K562 (cell line): ENCODE measurements at regions not wholly inside any gene's neighbourhood (a gene's known extent, or its start where the extent isn't known, plus 50 kb on each side); places are given as distances from the start of the nearest gene placed in this dataset.

Experiments
- ATAC-seq: fragments of 200-7000 bp; cut with Tn5 transposase; 3 replicates; pipeline ENCODE4 v1.9.1; 2020; ENCODE audit warnings: moderate library complexity
- BruUV-seq: library from RNA; stranded (reverse); fragments of 400-500 nt; replicated peaks from 2 replicates; lab custom pipeline; 2021; lab: Mats Ljungman, UMichigan
- CTCF ChIA-PET: fragments of 300-600 bp; formaldehyde crosslinking; extraction: SDS; loops from one replicate; lab custom pipeline; 2021; ENCODE audit warnings: low intra/inter-chr PET ratio; lab: Yijun Ruan, JAX
- POLR2A ChIA-PET: fragments of 300-600, 350-650 bp; sonication (Branson Sonifier 250); formaldehyde crosslinking; extraction: SDS; loops from one replicate; lab custom pipeline; 2021; ENCODE audit warnings: antibody characterized with exemption, inconsistent platforms; lab: Yijun Ruan, JAX
- DNase-seq, 4 experiments: peaks; one replicate each; pipeline versions ENCODE4 v3.0.0 to v3.0.0-alpha.2; 2011 to 2018; ENCODE audit warnings: low spot score in 3 of 4, mixed read lengths in 3 of 4; ENCODE audit errors: extremely low read depth in 1 of 4
- FAIRE-seq: peaks from 2 replicates; lab custom pipeline; 2011; peaks lifted over from hg19 to GRCh38; lab: Jason Lieb, UNC
- H2AFZ ChIP-seq: 2 replicates; pipeline ENCODE4 v1.6.0; 2011; ENCODE audit warnings: low read depth, low read length, control low read depth, inconsistent platforms
- H3K27ac ChIP-seq: fragments of 200-600 bp; 3 replicates; pipeline ENCODE4 v1.8.0; 2011; ENCODE audit warnings: low read depth, mild to moderate bottlenecking, control low read depth, inconsistent platforms, low read length, moderate library complexity, mixed read lengths; ENCODE audit errors: extremely low read depth
- H3K27me3 ChIP-seq, 2 experiments: fragments of 300-600 bp in 1 of 2; 2 replicates in 1 of 2; 3 replicates in 1 of 2; pipeline versions ENCODE4 v1.6.0 to v1.8.0; 2011; ENCODE audit warnings: inconsistent platforms in 2 of 2, low read length in 2 of 2, mild to moderate bottlenecking in 1 of 2, mixed read lengths in 1 of 2, moderate library complexity in 1 of 2; ENCODE audit not compliant: control insufficient read depth in 2 of 2, insufficient read depth in 2 of 2
- H3K36me3 ChIP-seq: fragments of 300-600 bp; 3 replicates; pipeline ENCODE4 v1.8.0; 2011; ENCODE audit warnings: mild to moderate bottlenecking, low read length, inconsistent platforms; ENCODE audit not compliant: control insufficient read depth, insufficient read depth
- H3K4me1 ChIP-seq, 2 experiments: fragments of 200-600 bp in 1 of 2; replicated peaks in 1 of 2; 2 replicates in 1 of 2; 3 replicates in 1 of 2; pipeline versions ENCODE4 v1.5.1 to v1.8.0; 2011; ENCODE audit warnings: inconsistent platforms in 2 of 2, low read length in 2 of 2, mild to moderate bottlenecking in 1 of 2, mixed read lengths in 1 of 2, moderate library complexity in 1 of 2; ENCODE audit not compliant: control insufficient read depth in 2 of 2, insufficient read depth in 2 of 2
- H3K4me2 ChIP-seq: 2 replicates; pipeline ENCODE4 v1.6.1; 2011; ENCODE audit warnings: low read length, control low read depth, inconsistent platforms, mixed read lengths; ENCODE audit not compliant: insufficient read depth
- H3K4me3 ChIP-seq: fragments of 200-600 bp; sonication (generic), shearing (Covaris generic); 2 replicates; pipeline ENCODE4 v1.5.1; 2016; ENCODE audit warnings: control low read depth, inconsistent platforms
- H3K79me2 ChIP-seq: fragments of 200-600 bp; 3 replicates; pipeline ENCODE4 v1.8.0; 2011; ENCODE audit warnings: low read length, inconsistent platforms; ENCODE audit not compliant: control insufficient read depth, insufficient read depth
- H3K9ac ChIP-seq, 2 experiments: 2 replicates each; pipeline versions ENCODE4 v1.6.0 to v1.6.1; 2011; ENCODE audit warnings: low read depth in 2 of 2, low read length in 2 of 2, control low read depth in 1 of 2, inconsistent platforms in 1 of 2, mild to moderate bottlenecking in 1 of 2, mixed read lengths in 1 of 2; ENCODE audit not compliant: insufficient read depth in 1 of 2
- H3K9me1 ChIP-seq: one replicate; pipeline ENCODE4 v1.6.0; 2011; ENCODE audit warnings: inconsistent platforms, mild to moderate bottlenecking, low read length, moderate library complexity; ENCODE audit not compliant: control insufficient read depth, insufficient read depth
- H3K9me3 ChIP-seq: replicated peaks from 2 replicates; pipeline ENCODE4 v1.5.1; 2011; ENCODE audit warnings: low read depth, low read length, inconsistent platforms; ENCODE audit not compliant: control insufficient read depth, insufficient read depth
- H4K20me1 ChIP-seq: replicated peaks from 2 replicates; pipeline ENCODE4 v1.6.1; 2011; ENCODE audit warnings: low read length, inconsistent platforms, mixed read lengths; ENCODE audit not compliant: control insufficient read depth, insufficient read depth
- FOSL1 ChIP-seq: fragments of 200-800 bp; sonication (Bioruptor generic); conservative IDR thresholded peaks from 2 replicates; pipeline ENCODE4 v1.6.1; 2016; ENCODE audit warnings: missing genetic modification characterization, missing compliant biosample characterization
- HOXB6 ChIP-seq: fragments of 250-450 bp; sonication (Bioruptor Pico); IDR thresholded peaks from 2 replicates; pipeline ENCODE4 v1.5.1; 2022; ENCODE audit warnings: mild to moderate bottlenecking, borderline replicate concordance
- NFRKB ChIP-seq: fragments of 450-650 bp; IDR thresholded peaks from 2 replicates; pipeline ENCODE4 v1.6.1; 2016; ENCODE audit warnings: low read depth
- SAFB2 ChIP-seq: fragments of 200-400 bp; formaldehyde crosslinking; IDR thresholded peaks from 2 replicates; pipeline ENCODE4 v1.6.1; 2018; ENCODE audit warnings: borderline replicate concordance, low read length, low read depth, moderate library complexity; ENCODE audit not compliant: severe bottlenecking
- SNRNP70 ChIP-seq: fragments of 200-400 bp; formaldehyde crosslinking; optimal IDR thresholded peaks from 2 replicates; pipeline ENCODE3; 2017; ENCODE audit warnings: low read depth, low read length
- SRSF1 ChIP-seq: fragments of 200-400 bp; formaldehyde crosslinking; IDR thresholded peaks from 2 replicates; pipeline ENCODE4 v1.6.1; 2017; ENCODE audit warnings: mild to moderate bottlenecking, low read depth, low read length, moderate library complexity
- WGBS: fragments of 100-300 bp; shearing (Covaris generic); methylation state at CpG from one replicate; pipeline ENCODE4 v1.1.6; 2016; ENCODE audit warnings: low coverage, mixed read lengths; ENCODE audit not compliant: insufficient coverage; ENCODE audit errors: missing lambda C conversion rate; 5-methylcytosine and 5-hydroxymethylcytosine counted together
- in situ Hi-C: fragments of 300-500 bp; cut with MboI; formaldehyde crosslinking; loops from 4 replicates; pipeline ENCODE4 v1.15.0; 2018; ENCODE audit warnings: inconsistent platforms, mixed read lengths
- intact Hi-C: fragments of 100-400 bp; cut with micrococcal nuclease; formaldehyde crosslinking; loops from 2 replicates; pipeline ENCODE4 v1.14.2; 2022
- TF ChIP-seq, protein P1 (sequence below): sonication (generic); formaldehyde crosslinking; IDR thresholded peaks from 2 replicates; pipeline ENCODE4 v1.8.0; 2022; ENCODE audit warnings: missing genetic modification reagents, mild to moderate bottlenecking, moderate library complexity, borderline replicate concordance
- TF ChIP-seq, protein P2 (sequence below): fragments of 450-650 bp; IDR thresholded peaks from one replicate; pipeline ENCODE4 v1.6.1; 2018; ENCODE audit warnings: mild to moderate bottlenecking, moderate library complexity; ENCODE audit not compliant: partially characterized antibody
- TF ChIP-seq, protein P3 (sequence below): fragments of 250-450 bp; sonication (Bioruptor Pico); IDR thresholded peaks from 2 replicates; pipeline ENCODE4 v1.5.0; 2020; ENCODE audit warnings: mild to moderate bottlenecking

DNA sequence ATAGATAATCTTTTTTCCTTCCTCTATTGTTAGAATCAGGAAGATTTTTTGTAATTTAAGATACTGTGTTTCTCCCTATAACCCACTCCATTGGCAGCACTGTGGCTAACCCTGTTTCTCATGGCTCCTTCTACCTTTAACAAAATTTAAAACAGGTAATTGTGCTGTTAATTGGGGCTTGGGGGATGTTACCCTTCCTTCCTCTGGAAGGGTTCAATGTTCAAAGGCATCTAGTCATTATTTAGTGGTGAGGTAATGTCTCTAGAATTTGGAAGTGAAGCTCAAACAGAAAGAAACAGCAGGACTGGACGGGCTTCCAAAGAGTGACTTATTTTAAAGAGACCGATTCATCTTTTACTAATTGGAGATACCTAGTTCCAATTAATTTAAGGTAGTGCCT lies 166.4 kb downstream of the TRIML1 start:
- Histone ChIP-seq H3K4me2 (no peak overlapping the region), H4K20me1 (no peaks in the 10 kb centered on the region), H3K9ac (no peak overlapping the region), H3K4me3 (no peak overlapping the region), H3K4me1 (no peaks in the 10 kb centered on the region), H3K36me3 (no peaks in the 10 kb centered on the region), H2AFZ (no peak overlapping the region), H3K9me1 (no peaks in the 10 kb centered on the region), H3K9me3 (no peaks in the 10 kb centered on the region), H3K79me2 (no peaks in the 10 kb centered on the region), H3K27ac (no peak overlapping the region), H3K27me3 (no peaks in the 10 kb centered on the region)
- no peak for FAIRE-seq
- WGBS, result 6% methylated on average over 2 of the region's 2 CpGs
- in situ Hi-C loops, result no loop called here
- intact Hi-C loops, result no loop called here
- BruUV-seq, result no TSS peak
- CTCF ChIA-PET, result no interaction called here
- TF ChIP-seq, protein P1, sequence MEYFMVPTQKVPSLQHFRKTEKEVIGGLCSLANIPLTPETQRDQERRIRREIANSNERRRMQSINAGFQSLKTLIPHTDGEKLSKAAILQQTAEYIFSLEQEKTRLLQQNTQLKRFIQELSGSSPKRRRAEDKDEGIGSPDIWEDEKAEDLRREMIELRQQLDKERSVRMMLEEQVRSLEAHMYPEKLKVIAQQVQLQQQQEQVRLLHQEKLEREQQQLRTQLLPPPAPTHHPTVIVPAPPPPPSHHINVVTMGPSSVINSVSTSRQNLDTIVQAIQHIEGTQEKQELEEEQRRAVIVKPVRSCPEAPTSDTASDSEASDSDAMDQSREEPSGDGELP (CRISPR knock-in tag), result no peak
- TF ChIP-seq HOXB6, result no peak
- no peak for TF ChIP-seq SAFB2
- TF ChIP-seq NFRKB, result no peak
- TF ChIP-seq, protein P2, sequence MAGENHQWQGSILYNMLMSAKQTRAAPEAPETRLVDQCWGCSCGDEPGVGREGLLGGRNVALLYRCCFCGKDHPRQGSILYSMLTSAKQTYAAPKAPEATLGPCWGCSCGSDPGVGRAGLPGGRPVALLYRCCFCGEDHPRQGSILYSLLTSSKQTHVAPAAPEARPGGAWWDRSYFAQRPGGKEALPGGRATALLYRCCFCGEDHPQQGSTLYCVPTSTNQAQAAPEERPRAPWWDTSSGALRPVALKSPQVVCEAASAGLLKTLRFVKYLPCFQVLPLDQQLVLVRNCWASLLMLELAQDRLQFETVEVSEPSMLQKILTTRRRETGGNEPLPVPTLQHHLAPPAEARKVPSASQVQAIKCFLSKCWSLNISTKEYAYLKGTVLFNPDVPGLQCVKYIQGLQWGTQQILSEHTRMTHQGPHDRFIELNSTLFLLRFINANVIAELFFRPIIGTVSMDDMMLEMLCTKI, result no peak
- TF ChIP-seq SRSF1, result no peak
- TF ChIP-seq, protein P3, sequence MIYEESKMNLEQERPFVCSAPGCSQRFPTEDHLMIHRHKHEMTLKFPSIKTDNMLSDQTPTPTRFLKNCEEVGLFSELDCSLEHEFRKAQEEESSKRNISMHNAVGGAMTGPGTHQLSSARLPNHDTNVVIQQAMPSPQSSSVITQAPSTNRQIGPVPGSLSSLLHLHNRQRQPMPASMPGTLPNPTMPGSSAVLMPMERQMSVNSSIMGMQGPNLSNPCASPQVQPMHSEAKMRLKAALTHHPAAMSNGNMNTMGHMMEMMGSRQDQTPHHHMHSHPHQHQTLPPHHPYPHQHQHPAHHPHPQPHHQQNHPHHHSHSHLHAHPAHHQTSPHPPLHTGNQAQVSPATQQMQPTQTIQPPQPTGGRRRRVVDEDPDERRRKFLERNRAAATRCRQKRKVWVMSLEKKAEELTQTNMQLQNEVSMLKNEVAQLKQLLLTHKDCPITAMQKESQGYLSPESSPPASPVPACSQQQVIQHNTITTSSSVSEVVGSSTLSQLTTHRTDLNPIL (CRISPR knock-in tag), result no peak
- no peak for TF ChIP-seq SNRNP70
- TF ChIP-seq FOSL1 (tag), result no peak
- DNase-seq, result no peak
- POLR2A ChIA-PET, result no interaction called here
- ATAC-seq, result no peak
